ENCODE measurements at regions not wholly inside any gene's neighbourhood (a gene's known extent, or its start where the extent isn't known, plus 50 kb on each side); places are given as distances from the start of the nearest gene placed in this dataset.

DNA sequence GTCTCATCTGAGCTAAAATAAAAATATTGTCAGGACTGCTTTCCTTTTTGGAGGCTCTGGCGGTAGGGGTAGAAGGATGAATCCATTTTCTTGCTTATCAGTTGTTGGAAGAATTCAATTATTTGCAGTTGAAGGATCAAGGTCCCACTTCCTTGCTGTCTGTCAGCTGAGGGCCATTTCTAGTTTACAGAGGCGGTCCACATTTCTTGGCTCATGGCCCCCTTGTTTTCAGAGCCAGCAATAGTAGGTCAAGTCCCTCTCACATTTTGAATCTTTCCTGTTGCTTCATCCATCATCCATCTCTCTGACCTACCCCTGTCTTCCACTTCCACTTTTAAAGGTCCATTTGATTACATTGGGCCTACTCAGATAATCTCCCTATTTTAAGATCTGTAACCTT, 1099.3 kb upstream of the DIAPH2 start:
- no peak for DNase-seq (ENCODE audit: low read depth)

DNA sequence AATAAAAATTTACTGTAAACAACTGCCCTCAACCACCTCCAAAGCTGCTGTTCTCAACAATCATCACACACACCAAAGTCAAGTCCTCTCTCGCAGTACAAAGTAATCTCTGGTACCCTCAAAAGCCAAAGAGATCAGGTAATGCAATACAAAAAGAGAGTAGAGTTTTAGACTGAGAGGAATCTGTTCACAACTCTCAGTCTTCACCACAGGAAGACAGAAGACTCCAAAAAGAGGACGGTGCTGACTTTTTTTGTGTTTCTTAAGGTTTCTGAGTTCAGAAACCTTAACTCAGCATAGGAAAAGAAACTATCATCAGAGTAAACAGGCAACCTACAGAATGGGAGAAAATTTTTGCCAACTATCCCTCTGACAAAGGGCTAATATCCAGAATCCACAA, 1072.3 kb upstream of the DIAPH2 start:
- DNase-seq (ENCODE audit: low read depth) = no peak

DNA sequence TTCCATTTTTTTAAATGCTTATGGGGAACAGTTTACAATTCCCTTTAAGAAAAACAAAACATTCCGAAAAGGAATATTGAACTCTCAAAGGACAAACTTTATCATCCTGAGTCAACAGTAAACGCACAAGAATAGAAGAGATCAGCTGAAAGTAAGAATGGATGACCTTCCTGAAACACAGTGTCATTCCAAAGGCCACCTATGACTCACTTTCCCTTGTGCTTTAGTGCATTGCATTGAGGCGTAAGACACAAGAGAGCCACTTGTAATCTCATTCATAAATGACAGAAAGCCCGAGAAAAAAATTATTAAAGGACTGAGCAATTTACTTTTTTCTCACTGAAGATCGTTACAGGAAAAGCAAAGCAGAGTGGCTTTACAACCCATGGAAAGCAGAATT, 1062.4 kb upstream of the DIAPH2 start:
- DNase-seq (ENCODE audit: low read depth) = no peak

DNA sequence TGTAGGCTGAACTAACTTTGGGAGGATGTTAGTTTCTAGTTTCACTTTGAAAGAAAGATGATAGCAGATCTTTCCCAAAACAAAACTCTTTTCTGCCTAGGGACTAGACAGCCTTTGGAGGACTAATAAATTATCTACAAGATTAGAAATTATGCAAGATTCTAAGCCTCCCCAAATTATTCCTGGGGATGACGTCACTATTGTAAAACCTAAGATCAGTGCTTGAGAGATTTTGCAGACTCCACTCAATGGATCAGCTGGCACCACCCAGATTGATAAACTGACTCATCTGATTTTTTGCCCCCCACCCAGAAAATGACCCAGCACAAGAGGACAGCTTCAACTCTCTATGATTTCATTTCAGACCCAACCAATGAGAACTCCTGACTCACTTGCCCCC, 1057.9 kb upstream of the DIAPH2 start:
- no peak for DNase-seq (ENCODE audit: low read depth)

DNA sequence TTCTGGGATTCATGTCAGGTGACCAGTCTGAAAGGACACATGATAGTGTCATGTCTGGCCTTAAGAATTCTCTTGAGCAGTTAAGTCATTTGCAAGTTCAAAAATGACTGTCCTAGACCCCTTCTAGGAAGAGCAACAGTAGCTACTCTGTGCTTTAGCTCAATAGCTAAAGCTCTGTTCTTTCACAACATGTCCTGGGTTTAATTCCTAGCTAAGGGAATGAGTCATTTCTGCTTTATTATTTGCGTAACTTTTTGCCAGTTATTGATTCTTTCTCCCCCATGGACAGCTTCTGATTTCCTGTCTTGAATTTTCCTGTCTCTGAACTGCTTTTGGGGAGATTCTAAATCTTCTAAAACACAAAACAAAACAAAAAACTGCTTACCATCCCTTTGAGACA, 1055.8 kb upstream of the DIAPH2 start:
- DNase-seq (ENCODE audit: low read depth) = no peak

DNA sequence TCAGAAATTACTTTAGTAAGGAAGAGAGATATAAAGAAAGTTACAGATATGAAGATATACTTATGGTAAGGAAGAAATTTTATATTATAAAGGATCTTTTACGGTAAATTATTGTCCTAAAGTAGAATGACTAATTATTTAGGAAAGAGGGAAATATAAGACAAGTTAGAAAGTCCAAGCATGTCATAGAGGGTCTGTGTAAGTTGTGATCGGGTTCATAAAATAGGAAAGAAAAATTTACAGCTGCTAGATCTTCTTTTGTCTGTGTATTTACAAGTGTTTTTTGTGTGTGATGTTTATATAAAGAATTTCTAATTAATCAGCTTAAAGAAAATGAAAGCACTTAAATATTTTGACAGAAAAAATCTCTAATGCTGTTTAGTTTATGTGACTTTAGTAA, 1054.9 kb upstream of the DIAPH2 start:
- DNase-seq (ENCODE audit: low read depth) = no peak

DNA sequence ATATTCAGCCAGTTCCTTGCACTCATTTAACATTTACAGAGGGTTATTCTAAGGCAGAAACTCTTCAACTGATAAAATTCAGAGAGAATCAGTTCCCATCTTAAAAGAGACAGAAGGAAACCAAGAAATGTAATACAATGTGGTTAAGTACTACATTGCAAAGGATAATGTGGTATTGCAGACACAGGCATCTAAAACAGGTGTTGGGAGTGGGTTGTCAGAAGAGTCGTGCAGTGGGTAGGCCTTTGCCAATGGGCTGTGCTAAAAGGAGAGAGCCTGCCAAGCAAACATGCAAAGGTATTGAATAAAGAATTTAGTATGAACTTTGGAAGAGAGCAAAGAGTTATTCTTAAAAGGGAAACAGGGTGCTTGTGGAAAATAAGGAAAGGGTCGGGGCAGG, 1044.4 kb upstream of the DIAPH2 start:
- DNase-seq (ENCODE audit: low read depth) = peak; percentile 6

DNA sequence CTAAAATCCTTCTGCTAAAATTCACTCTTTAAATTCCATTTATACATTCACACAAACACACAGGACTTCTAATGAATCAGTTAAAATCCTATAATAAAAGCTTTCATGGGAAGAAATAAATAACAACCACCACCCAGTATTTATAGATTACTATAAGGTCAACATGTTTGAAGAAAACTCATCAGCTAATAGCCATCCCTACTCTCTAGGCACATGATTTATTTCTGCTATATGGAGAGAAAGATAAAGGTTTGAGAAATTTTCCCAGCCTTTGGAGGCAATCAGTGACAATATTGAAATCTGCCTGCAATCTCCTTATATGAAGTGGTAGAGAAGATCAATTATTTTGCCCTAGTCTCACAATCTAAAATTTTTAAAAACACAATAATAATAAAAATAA, 1038.9 kb upstream of the DIAPH2 start:
- no peak for DNase-seq (ENCODE audit: low read depth)

DNA sequence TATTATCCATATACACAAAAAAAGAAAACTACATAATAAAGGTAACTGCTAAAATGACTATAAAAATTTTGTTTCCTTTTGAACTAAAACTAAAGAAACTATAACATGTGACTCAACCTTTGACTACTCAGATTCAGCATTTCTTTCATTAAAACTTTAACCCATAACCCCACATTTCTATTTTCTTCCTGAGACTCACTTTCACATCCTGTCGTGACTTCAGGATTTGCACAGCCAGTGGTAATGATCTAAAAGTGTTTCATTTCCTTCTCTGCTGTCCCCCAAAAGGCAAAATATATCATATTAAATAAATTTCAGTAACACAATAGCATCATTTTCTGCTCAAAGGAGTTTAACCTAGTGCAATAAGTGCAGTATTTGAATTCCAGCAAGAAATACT, 1022.4 kb upstream of the DIAPH2 start:
- DNase-seq (ENCODE audit: low read depth) = no peak

DNA sequence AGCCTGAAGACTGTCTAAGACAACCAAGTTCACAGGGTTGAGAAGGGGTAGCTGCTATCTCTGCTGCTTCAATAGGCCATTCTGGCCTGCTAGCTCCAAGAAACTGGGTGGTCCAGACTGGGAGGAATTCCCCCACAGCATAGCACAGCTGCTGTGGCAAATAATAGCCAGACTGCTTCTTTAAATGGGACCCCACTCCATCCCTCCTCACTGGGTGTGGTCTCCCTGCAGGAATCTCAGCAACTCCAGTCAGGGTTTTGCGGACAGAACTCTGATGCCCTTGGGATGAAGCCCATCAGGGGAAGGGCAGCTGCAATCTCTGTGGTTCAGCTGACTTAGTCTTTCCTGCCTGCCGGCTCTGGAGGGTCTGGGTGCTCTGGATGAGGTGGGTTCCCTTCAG, 1018.6 kb upstream of the DIAPH2 start:
- no peak for DNase-seq (ENCODE audit: low read depth)

DNA sequence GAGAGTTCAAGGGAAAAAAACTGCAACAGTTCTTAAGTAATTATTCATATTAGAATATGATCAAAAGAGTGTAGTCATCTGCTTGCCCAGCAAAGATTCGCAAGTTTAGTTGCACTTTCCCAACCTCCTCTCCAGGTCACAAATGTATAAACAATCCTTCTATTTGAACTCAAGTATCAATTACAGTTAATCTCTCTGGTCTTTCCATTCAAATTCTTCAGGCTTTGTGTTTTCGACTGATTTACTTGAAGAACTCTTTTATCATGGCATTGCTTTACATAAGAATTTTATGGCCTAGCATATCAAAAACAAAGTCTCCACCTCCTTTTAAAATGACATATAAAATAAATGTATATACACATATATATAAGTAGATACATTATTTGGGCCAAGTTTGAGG, 1009.6 kb upstream of the DIAPH2 start:
- DNase-seq (ENCODE audit: low read depth) = no peak

DNA sequence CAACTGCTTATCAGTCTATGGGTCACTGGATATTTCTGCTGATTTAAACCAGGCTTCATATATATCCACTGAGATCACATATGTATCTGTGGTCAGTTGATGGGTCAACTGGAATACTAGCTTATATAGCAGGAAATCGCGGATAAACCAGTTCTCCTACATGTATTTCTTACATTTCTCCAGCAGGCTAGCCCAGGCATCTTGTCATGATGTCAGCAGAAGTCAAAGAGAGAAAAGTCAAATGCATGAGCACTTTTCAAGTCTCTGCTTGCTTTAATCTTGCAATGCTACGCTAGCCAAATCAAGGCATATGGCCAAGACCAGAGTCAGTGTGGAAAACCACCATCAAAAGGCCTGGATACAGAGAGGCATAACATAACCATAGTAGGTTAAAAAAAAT, 1008.8 kb upstream of the DIAPH2 start:
- no peak for DNase-seq (ENCODE audit: low read depth)

DNA sequence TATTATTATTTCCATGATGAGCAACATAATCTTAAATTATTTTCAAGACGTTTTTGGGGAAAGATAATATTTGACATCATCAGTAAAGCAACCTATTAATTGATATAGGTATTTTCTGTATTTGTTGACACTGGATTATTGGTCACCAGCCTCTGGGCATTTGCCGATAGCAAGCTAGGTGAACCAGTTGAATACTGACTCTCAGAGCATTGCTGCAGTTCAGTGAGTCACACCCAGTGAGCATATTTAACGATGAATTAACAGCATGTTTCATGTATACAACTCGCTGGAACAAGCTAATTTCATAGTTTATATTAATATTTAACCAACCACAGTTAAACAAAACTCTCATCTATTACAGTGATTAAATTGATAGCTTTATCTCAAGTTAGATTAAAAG, 1006.0 kb upstream of the DIAPH2 start:
- DNase-seq (ENCODE audit: low read depth) = no peak

DNA sequence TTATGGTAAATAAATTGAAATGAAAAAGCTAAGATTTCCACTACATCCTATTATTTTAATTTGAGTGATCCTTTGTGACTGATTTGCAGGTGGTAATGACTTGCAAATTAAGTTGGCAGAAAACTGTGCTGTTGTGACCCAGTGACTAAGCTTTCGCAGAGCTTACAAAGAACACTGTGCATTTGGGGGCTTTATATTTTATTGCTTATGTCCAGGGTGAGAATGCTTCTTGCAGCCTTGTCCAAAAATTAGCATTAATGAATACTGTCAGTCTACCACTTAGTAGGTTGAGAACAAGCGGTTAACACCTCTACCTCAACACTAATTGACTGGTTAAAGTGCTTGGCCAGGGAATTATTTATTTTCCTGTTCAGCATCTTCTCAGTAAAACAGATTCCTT, 991.3 kb upstream of the DIAPH2 start:
- no peak for DNase-seq (ENCODE audit: low read depth)

DNA sequence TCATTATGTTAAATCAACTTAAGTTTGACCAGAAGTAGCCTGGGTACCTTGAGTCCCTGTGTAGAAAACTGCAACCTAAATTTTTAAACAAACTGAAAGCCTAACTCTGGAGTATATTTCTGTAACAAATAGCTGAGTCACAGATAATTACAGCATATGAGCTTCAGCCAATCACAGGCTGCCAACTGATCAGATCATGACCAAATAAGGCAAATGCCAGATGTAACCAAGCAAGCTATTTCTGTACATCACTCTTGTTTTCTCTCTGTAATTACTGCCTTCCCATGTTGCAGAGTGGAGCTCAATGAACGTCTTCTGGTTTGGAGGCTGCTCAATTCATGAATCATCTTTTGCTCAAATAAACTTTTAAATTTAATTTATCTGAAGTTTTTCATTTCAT, 980.9 kb upstream of the DIAPH2 start:
- DNase-seq (ENCODE audit: low read depth) = no peak

DNA sequence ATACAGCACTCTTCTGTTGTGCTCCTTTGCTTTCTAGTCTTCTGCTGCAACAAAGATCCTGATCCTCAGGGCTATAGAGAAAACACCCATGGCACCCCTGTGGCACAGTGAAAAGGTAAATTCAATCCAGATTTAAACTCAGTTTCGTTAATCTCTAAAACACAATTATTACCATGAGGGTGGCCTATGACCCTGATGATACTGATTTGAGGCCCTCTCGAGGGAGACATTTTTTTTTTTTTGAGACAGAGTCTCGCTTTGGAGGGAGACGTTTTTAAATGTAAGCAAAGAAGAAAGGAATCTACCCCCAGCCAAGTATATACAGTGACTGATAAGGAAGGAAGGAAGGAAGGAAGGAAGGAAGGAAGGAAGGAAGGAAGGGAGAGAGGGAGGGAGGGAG, 967.8 kb upstream of the DIAPH2 start:
- DNase-seq (ENCODE audit: low read depth) = no peak

DNA sequence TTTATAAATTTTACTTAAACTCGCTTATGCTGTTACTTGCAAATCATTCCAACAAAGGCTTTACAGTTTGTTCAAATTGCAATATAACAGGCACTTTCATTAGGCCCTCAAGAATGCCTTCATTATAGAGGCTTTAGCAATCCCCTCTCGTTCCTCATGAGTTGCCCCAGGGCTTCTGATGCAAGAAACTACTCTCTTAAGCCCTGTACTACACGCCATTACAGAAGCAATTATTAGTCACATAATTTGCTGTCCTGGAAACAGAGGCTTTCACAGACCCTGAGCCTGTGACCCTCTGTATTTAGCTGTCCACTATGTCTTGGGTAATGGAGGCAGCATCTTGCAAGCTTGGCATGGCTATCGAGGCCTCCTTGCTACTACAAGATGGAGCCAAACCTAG, 965.9 kb upstream of the DIAPH2 start:
- no peak for DNase-seq (ENCODE audit: low read depth)

DNA sequence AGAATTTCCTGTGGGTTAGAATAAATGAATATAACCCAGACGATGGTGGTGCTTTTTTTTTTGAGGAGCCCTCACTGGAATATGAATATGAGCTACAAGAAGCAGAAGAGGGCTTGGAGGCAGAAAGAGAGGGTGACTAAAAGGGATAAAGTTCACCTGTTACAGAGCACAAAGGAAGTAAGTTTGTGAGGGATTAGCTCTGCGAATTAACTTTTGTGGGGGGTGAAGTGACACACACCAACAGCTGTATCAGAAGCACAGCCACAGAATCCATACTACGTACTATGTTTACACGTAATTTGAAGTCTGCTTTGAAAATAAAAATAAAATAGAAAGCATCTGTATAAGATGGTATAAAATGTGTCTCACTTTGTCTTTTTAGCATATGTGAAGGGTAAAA, 963.6 kb upstream of the DIAPH2 start:
- DNase-seq (ENCODE audit: low read depth) = no peak

DNA sequence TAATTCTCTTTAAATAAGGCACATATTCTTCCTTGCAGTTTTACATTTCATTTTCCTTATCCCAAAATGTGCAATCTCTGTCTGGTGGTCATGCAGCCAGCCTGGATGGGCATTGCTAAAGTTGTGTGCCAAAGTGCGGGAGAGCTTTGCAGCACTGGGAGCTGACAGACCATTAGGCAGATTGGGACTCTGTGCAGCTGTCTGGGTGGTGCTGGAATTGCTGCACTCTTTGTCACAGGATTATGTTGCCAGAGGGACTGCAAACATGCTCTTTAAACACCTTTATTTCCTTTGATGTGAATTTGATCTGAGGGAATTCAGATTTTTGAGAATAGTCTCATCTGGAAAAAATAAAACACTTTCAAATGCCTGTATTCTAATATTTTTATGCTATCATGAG, 956.2 kb upstream of the DIAPH2 start:
- DNase-seq (ENCODE audit: low read depth) = no peak

DNA sequence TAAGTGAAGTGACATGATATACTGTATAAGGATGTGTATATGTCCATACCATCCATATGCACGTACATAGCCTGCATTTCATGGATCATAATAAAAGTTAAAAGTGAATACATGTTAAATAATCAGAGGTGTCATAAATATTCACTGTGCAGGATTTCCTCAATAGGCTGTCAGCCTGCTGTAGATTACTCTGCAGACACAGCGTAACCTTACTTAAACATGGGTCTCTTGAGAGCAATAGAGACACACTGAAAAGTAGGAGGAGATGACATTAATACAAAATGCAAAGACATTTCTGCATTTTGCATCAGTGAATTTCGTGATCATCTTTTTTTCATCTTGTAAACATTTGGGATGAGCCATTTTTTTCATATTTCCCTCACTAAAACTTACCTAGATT, 955.2 kb upstream of the DIAPH2 start:
- no peak for DNase-seq (ENCODE audit: low read depth)

DNA sequence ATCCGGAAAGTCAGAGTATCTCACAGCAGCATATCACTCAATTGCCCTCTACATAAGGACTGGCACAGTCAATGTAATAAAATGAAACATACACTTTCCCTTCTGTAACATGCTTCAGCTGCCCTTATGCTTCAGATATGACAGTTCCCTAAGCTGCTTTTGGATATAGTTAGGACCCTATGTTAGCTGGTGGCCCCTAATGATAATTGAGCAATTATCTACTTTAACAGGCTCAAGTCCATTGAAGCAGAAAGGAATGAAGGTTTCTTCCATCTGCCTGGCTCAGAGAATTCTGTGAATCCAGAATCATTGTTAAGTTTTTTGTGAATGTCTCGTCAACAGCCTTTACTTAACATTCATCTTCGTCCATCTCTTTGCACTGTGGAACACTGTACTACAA, 951.2 kb upstream of the DIAPH2 start:
- no peak for DNase-seq (ENCODE audit: low read depth)

DNA sequence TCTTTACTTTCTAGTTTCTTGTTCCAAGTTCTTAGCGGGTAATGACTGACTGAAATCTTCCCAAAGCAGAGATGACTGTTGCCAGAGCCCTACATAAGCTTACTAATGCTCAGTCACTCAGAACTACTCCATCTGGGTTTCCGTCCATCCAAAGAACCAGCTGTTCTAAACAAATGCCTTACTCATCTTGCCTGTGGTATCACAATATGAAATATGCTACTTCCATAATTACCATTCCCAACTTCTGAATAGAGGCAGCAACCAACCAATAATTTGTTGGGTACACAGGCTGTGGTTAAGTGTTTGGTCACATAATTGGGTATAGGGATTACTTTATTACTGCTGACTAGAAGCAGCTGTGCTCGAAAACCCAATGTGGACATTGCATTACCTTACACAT, 930.2 kb upstream of the DIAPH2 start:
- DNase-seq (ENCODE audit: low read depth) = peak; percentile 0

DNA sequence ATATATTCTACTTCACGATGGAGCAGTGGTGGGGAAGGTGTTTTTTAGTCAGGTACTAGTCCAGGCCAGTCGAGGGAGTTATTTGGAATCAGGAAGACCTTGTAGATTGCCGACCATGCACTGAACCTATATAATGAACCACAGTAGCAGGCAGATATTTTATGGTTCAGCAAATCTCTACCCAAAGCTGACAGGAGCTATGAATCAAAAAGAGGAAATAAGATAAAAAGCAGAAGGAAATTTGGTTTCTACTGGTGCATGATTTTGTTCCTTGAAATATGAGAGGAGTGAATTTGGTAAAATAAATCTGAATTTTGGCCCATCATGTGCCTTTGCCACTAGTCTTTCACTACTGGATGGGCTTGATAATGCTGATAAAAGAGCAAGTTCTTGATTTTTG, 924.3 kb upstream of the DIAPH2 start:
- no peak for DNase-seq (ENCODE audit: low read depth)

DNA sequence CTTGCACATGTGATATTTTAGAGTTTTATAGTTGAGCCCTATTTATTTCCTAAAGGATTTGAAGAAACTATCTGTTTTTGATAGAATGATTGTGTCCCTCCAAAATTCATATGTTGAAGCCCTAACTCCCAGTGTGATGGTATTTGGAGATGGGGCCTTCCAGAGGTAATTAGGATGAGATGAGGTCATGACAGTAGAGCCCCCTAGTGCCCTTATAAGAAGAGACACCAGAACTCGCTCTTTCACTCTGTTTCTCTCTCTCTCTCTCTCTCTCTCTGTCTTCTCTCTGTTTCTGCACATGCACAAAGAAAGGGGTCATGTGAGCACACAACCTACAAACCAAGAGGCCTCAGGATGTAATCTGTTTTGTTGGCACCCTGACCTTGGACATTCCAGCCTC, 921.9 kb upstream of the DIAPH2 start:
- no peak for DNase-seq (ENCODE audit: low read depth)

DNA sequence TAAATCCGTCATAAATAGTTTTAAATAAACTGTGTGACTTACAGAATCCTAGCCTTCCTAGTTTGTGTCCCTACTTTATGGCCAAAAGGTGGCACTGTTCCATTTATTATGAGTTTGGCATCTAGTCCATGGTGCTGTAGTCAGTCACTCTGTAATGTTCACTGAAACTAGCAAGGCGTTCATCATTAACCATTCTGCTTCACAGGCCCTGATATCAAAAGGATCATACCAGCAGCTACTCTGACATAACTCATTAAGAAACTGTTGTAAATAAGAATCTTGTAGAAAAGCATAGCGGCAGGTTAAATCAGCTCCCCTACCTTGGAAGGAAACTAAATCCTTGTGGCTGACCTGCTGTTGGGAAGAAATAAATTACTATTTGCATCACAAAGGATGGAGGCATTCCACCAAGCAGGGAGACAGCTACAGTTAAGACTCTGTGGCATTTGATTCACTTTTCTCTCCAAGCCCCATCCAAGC, 919.6 kb upstream of the DIAPH2 start:
- DNase-seq (ENCODE audit: low read depth) = no peak
